Immature natural killer cell (primary cell): ENCODE measurements at regions not wholly inside any gene's neighbourhood (a gene's known extent, or its start where the extent isn't known, plus 50 kb on each side); places are given as distances from the start of the nearest gene placed in this dataset.
A peak's percentile ranks its signal among the peaks of the same experiment; 100 is the strongest.
"Not testable (repeated sequence)": the region's sequence is repeated elsewhere in the genome, so short reads cannot be mapped to it uniquely, and the experiment has no call there.

Source experiments
- DNase-seq, 3 donors: peaks; one replicate each; pipeline ENCODE4 v3.0.0; 2022; ENCODE audit warnings: mixed read lengths in 1 of 3
- H3K27ac Mint-ChIP-seq, 6 donors: one replicate each; pipeline ENCODE4 v1.8.0; 2020; ENCODE audit warnings: mixed read lengths in 6 of 6, mild to moderate bottlenecking in 5 of 6, inconsistent platforms in 4 of 6, moderate library complexity in 3 of 6
- H3K27me3 Mint-ChIP-seq, 3 donors: one replicate each; pipeline ENCODE4 v1.8.0; 2020 to 2021; ENCODE audit warnings: low read depth in 3 of 3, mild to moderate bottlenecking in 3 of 3, mixed read lengths in 3 of 3, moderate library complexity in 3 of 3, inconsistent platforms in 1 of 3
- H3K36me3 Mint-ChIP-seq, 3 donors: one replicate each; pipeline ENCODE4 v1.8.0; 2020; ENCODE audit warnings: mixed read lengths in 3 of 3, inconsistent platforms in 2 of 3, mild to moderate bottlenecking in 2 of 3
- H3K4me1 Mint-ChIP-seq, 2 donors: one replicate each; pipeline ENCODE4 v1.8.0; 2020; ENCODE audit warnings: inconsistent platforms in 2 of 2, mild to moderate bottlenecking in 2 of 2, mixed read lengths in 2 of 2, moderate library complexity in 1 of 2
- H3K4me3 Mint-ChIP-seq, 5 donors: one replicate each; pipeline ENCODE4 v1.8.0; 2020; ENCODE audit warnings: mild to moderate bottlenecking in 5 of 5, mixed read lengths in 5 of 5, inconsistent platforms in 3 of 5, moderate library complexity in 3 of 5
- H3K9me3 Mint-ChIP-seq, 6 donors: one replicate each; pipeline ENCODE4 v1.8.0; 2020; ENCODE audit warnings: mild to moderate bottlenecking in 6 of 6, mixed read lengths in 6 of 6, inconsistent platforms in 4 of 6, moderate library complexity in 3 of 6

DNA sequence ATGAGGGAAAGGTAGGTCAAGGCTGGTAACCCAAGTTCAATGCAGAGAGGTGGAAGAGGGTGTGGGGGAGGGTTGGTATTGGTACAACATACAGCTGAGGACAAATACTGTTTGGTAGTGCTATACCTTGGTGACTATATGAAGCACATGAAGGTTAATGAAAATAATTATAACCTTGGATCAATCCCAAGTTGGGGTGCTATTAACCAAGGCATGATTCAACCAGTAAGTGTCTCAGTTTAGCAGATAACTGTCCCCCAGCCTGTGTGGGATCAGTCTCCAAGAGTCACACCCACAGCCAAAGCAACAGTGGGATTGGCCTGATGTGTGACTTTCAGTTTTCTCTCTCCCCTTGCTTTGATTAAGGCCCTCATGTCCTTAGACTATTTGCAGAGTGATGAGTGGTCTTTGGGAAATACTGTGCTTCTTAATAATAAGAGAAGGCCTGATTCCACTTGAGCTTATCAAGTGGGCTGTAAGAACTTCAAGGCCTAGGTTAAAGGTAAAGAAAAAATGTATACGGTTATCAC is 80.8 kb downstream of the EOMES start:
- peaks cover 0 to 4% (median 0%) of the 10 kb centered on the region in 3 donors for H3K36me3 Mint-ChIP-seq
- H3K4me3 Mint-ChIP-seq = no peak overlapping the region
- peaks cover 0 to 4% (median 0%) of the 10 kb centered on the region in 3 donors for H3K27me3 Mint-ChIP-seq
- peaks cover 15 to 25% of the 10 kb centered on the region in 2 donors for H3K4me1 Mint-ChIP-seq
- DNase-seq = no peak
- no peaks in the 10 kb centered on the region for H3K9me3 Mint-ChIP-seq
- H3K27ac Mint-ChIP-seq = no peak overlapping the region

DNA sequence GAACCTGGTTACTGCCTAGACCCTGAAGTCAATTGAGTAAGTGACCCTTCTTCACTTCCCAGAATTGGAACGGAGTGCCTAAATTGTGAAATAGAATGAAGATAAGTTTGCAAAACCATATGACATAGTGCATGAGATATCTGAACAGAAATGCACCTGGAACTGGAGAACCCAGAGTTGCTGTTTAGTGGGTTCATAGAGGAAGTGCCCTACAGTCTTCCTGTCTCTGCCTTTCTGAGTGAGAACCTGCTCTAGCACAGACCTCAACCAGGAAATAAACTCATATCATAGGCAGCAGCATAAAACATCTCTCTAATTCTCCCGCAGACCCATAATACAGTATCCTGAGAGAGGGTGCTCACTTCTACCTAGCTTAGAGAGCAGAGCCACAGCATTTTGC is 82.9 kb downstream of the EOMES start:
- Mint-ChIP-seq H3K4me1 (peaks cover 15 to 25% of the 10 kb centered on the region in 2 donors), H3K27ac (peak overlapping the region; percentile 72 to 93 (median 87)), H3K4me3 (peak overlapping the region; percentile 0 to 67 (median 51)), H3K36me3 (peaks cover 0 to 6% (median 0%) of the 10 kb centered on the region in 3 donors), H3K9me3 (no peaks in the 10 kb centered on the region), H3K27me3 (peaks cover 3 to 5% (median 4%) of the 10 kb centered on the region in 3 donors)
- peak; percentile 15 to 40 (median 20) for DNase-seq

DNA sequence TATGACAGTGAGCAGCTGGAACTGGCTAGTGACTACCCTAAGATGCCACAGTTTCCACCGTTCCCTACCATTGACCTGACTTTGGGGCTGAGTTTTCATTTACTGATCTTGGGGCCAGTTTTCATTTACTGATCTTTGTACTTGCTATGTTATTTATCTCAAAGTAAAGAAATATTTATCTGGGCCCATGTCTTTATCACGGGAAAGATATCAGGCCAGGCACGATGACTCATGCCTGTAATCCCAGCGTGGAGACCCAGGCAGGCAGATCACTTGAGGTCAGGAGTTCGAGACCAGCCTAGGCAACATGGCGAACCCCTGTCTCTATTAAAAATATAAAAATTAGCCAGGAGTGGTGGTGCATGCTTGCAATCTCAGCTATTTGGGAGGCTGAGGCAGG is 83.5 kb downstream of the EOMES start:
- no peak for DNase-seq
- H3K4me1 Mint-ChIP-seq = peaks cover 18 to 29% of the 10 kb centered on the region in 2 donors
- no peaks in the 10 kb centered on the region for H3K9me3 Mint-ChIP-seq
- peaks cover 3 to 7% (median 4%) of the 10 kb centered on the region in 3 donors for H3K27me3 Mint-ChIP-seq
- H3K27ac Mint-ChIP-seq = peak overlapping the region in 3 of 6 donors; percentile 0 to 70 (median 69)
- no peak overlapping the region for H3K4me3 Mint-ChIP-seq
- peaks cover 0 to 6% (median 0%) of the 10 kb centered on the region in 3 donors for H3K36me3 Mint-ChIP-seq

DNA sequence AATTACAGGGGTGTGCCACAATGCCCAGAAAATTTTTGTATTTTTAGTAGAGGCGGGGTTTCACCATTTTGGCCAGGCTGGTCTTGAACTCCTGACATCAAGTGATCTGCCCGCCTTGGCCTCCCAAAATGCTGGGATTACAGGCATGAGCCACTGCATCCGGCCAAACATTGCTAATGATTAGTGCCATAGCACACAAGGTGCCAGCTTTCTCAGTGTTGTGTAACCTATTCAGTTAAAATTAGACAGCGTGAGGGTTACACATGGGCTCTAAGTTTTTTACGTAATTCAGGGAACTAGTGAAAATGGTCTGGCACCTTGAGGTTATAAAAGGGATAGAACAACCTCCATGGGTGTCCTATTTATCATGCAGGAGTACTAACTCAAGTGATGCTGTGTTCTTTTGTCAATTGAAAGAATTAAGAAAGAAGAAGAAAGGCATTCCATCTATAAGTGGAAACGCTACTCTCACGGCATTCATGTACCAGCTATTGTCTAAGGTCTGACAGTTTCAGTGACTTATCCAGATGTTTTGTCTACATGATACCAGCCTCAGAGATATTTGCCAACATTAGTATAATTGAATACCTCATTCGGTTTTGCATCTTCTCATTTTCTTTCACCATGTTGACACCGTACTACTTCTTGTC is 84.7 kb downstream of the EOMES start:
- H3K36me3 Mint-ChIP-seq = peaks cover 0 to 6% (median 4%) of the 10 kb centered on the region in 3 donors
- peaks cover 27 to 40% of the 10 kb centered on the region in 2 donors for H3K4me1 Mint-ChIP-seq
- peaks cover 3 to 13% (median 9%) of the 10 kb centered on the region in 3 donors for H3K27me3 Mint-ChIP-seq
- H3K27ac Mint-ChIP-seq = peak overlapping the region in 1 of 6 donors; percentile 16
- H3K4me3 Mint-ChIP-seq = no peak overlapping the region
- H3K9me3 Mint-ChIP-seq = peaks cover 0 to 2% (median 0%) of the 10 kb centered on the region in 6 donors
- no peak for DNase-seq

DNA sequence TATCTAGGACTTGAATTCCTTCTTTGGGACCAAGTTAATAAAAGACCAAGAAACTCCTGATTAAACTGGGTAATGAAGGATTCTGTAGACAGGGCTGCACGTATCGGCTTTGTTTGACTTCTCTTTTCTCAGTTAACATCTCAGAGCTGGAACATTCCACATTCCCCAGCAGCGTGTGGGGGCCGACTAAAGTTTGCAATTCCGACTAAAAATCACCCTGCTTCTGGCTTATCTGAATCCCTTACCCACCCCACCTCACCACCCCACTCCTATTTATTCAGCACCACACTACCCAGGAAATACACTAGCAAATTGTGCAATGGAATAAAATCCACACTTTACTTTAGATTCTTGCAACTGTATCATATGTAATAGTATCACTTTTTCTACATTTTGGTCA is 87.1 kb downstream of the EOMES start:
- H3K36me3 Mint-ChIP-seq, H3K4me3 Mint-ChIP-seq, H3K9me3 Mint-ChIP-seq, H3K27ac Mint-ChIP-seq, DNase-seq: not testable (repeated sequence)
- Mint-ChIP-seq H3K27me3 (peaks cover 3 to 15% (median 9%) of the 10 kb centered on the region in 3 donors), H3K4me1 (peaks cover 27 to 46% of the 10 kb centered on the region in 2 donors)

DNA sequence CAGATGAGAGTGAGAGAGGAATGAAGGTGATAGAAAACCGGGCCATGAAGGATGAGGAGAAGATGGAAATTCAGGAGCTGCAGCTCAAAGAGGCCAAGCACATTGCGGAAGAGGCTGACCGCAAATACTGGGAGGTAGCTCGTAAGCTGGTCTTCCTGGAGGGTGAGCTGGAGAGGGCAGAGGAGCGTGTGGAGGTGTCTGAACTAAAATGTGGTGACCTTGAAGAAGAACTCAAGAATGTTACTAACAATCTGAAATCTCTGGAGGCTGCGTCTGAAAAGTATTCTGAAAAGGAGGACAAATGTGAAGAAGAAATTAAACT is 88.9 kb downstream of the EOMES start:
- peaks cover 3 to 15% (median 9%) of the 10 kb centered on the region in 3 donors for H3K27me3 Mint-ChIP-seq
- peaks cover 21 to 32% of the 10 kb centered on the region in 2 donors for H3K4me1 Mint-ChIP-seq
- H3K27ac Mint-ChIP-seq = peak overlapping the region; percentile 87 to 97 (median 92)
- no peak for DNase-seq
- H3K9me3 Mint-ChIP-seq = peaks cover 0 to 2% (median 0%) of the 10 kb centered on the region in 6 donors
- peak overlapping the region; percentile 87 to 98 (median 91) for H3K4me3 Mint-ChIP-seq
- H3K36me3 Mint-ChIP-seq = peaks cover 0 to 6% (median 4%) of the 10 kb centered on the region in 3 donors

DNA sequence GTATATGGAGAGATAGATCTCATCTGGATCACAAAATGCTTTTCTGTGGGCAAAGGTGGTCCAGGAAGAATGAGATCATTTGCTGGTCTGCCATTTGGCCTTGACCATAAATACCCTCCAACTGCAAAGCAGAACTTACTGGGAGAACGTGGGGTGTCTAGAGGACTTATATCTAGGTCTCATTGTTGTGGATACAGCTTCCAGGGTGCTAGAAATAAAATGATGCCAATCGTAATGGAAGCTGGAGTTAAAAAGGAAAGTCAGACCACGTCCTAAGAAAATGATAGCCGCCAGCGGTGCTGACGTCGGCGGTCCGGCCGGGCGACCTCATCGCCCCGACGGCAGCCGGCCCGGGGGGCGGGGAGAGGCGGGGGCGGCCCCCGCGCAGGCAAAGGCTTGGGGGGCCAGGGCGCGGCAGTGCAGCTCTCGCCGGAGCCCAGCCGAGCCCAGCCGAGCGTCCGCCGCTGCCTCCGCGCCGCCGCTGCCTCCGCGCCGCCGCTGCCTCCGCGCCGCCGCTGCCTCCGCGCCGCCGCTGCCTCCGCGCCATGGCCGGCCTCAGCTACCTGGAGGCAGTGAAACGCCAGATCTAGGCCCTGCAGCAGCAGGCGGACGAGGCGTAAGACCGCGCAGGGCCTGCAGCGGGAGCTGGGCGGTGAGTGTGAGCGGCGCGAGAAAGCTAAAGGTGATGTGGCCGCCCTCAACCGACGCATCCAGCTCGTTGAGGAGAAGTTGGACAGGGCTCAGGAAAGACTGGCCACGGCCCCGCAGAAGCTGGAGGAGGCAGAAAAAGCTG is 89.5 kb downstream of the EOMES start:
- Mint-ChIP-seq H3K27ac (peak overlapping the region; percentile 87 to 97 (median 95)), H3K27me3 (peaks cover 3 to 15% (median 9%) of the 10 kb centered on the region in 3 donors), H3K4me1 (peaks cover 24 to 34% of the 10 kb centered on the region in 2 donors), H3K36me3 (peaks cover 0 to 6% (median 4%) of the 10 kb centered on the region in 3 donors), H3K9me3 (peaks cover 0 to 2% (median 0%) of the 10 kb centered on the region in 6 donors), H3K4me3 (peak overlapping the region; percentile 90 to 98 (median 91))
- peak; percentile 55 to 67 (median 63) for DNase-seq

DNA sequence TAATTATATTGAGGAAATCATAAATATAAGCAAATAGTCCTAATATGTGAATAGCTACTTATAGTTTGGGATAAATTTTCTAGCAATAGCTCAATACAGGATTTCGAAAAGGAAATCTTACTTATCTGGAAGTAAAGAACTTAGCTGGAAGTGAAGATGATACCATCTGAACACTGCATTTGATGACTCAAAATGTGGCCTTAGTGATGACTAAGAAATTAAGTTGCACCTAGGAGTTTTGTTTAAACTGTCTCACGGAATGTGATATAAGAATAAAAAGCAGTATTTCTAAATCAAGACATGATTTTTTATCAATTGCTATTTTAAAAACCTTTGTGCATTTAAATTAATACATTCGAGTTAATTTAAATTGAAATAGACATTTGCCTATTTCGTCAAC is 91.2 kb downstream of the EOMES start:
- H3K4me3 Mint-ChIP-seq = peak overlapping the region in 1 of 5 donors; percentile 50
- peaks cover 0 to 6% (median 4%) of the 10 kb centered on the region in 3 donors for H3K36me3 Mint-ChIP-seq
- H3K27ac Mint-ChIP-seq = peak overlapping the region in 2 of 6 donors; percentile 10 to 79
- peaks cover 3 to 15% (median 5%) of the 10 kb centered on the region in 3 donors for H3K27me3 Mint-ChIP-seq
- no peak for DNase-seq
- H3K4me1 Mint-ChIP-seq = peaks cover 37 to 48% of the 10 kb centered on the region in 2 donors
- H3K9me3 Mint-ChIP-seq = peaks cover 0 to 2% (median 0%) of the 10 kb centered on the region in 6 donors

DNA sequence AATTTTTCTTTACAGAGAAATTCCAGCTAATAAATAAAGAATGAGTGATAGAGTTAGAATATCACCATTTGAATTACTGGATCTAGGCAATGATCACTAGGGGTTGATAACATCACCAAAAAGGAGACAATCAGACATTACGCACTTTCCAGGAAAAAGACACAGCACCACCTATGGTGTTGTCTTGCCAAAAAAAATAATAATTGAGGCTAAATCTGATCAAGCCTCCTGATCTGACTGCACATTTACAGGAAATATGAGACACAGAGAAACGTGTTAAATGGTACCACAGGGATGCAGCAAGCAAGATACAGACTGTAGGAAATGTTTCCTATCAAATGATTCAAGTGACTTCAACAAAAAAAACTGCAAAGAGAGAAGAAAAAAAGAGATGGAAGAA is 92.8 kb downstream of the EOMES start:
- DNase-seq = no peak
- H3K27me3 Mint-ChIP-seq = peaks cover 0 to 10% (median 5%) of the 10 kb centered on the region in 3 donors
- H3K4me3 Mint-ChIP-seq = no peak overlapping the region
- peaks cover 0 to 2% (median 0%) of the 10 kb centered on the region in 6 donors for H3K9me3 Mint-ChIP-seq
- H3K4me1 Mint-ChIP-seq = peaks cover 51 to 63% of the 10 kb centered on the region in 2 donors
- H3K27ac Mint-ChIP-seq = no peak overlapping the region
- peaks cover 0 to 4% (median 0%) of the 10 kb centered on the region in 3 donors for H3K36me3 Mint-ChIP-seq

DNA sequence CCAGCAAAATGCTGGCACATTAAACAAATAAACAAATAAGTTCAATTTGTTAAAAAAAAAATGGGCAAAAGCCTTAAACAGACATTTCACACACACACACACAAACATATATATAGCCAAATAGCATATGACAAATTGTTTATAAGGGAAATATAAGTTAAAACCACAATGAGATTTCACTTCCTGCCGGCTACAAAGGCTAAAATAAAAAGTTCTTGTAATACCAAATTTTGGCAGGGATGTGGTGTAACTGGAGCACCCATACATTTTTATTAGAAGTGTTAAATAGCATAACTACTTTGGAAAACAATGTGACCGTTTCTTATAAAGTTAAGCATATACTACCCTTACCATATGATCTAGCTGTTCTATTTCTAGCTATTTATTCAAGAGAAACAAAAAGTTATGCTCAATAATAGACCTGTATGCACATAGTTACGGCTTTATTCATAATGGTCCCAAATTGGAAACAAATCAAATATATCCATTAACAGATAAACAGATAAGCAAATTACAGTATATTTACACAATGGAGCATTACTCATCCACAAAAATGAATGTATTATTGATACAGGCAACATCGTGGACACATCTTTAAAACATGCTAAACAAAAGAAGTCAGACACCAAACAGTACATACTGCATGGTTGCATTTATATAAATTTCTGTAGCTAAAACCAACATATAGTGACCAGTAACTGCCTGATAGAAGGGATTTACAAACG is 93.9 kb downstream of the EOMES start:
- peak overlapping the region in 5 of 6 donors; percentile 67 to 87 (median 77) for H3K27ac Mint-ChIP-seq
- peaks cover 0 to 2% (median 0%) of the 10 kb centered on the region in 6 donors for H3K9me3 Mint-ChIP-seq
- H3K36me3 Mint-ChIP-seq = peaks cover 0 to 4% (median 0%) of the 10 kb centered on the region in 3 donors
- peak overlapping the region in 4 of 5 donors; percentile 33 to 51 (median 45) for H3K4me3 Mint-ChIP-seq
- H3K27me3 Mint-ChIP-seq = peaks cover 0 to 7% (median 2%) of the 10 kb centered on the region in 3 donors
- H3K4me1 Mint-ChIP-seq = peaks cover 48 to 66% of the 10 kb centered on the region in 2 donors
- peak; percentile 6 to 14 (median 10) for DNase-seq

DNA sequence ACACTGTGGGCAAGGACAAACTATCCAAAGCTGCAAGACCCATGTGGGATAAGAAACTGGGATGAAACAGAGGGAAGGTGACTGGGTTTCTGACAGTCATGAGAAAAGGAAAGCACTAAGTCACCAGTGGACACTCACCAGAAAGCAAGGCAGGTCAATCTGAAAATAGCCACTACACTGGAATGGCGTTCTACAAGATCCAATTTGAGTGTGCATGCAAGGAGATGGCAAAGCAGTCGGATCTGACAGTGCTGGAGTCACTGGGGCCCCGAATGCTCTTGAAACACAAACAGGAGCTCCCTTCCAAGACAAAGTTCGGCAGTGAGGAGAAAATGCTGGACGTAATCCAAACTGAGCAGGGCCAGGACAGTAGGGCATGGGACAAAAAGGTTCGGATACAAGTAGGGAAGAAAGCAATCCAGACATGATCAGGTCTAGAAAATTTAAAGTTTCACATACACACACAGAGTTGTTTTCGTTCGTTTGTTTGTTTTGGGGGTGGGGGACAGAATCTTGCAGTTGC is 95.5 kb downstream of the EOMES start:
- no peaks in the 10 kb centered on the region for H3K27me3 Mint-ChIP-seq
- H3K27ac Mint-ChIP-seq = peak overlapping the region in 2 of 6 donors; percentile 7 to 46
- H3K9me3 Mint-ChIP-seq = no peaks in the 10 kb centered on the region
- H3K4me1 Mint-ChIP-seq = peaks cover 40 to 55% of the 10 kb centered on the region in 2 donors
- no peak for DNase-seq
- H3K4me3 Mint-ChIP-seq = no peak overlapping the region
- no peaks in the 10 kb centered on the region for H3K36me3 Mint-ChIP-seq

DNA sequence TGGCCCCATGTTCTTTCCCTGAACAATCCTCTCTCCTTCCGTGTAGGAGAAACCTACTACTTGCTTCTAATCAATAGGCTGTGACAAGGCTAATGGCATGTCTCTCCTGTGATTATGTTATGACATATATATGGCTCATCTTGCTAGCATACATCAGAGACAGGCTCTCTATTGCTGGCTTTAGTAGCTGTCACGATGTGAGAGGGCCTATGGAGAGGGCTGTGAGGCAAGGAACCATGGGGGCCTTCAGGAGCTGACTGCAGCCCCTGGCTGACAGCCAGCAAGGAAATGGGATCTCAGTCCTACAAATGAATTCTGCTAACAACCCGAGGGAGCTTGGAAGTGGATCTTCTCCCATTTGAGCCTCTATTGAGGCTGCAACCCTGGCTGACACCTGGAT is 96.3 kb downstream of the EOMES start:
- H3K9me3 Mint-ChIP-seq = no peaks in the 10 kb centered on the region
- H3K27ac Mint-ChIP-seq = peak overlapping the region in 1 of 6 donors; percentile 7
- no peaks in the 10 kb centered on the region for H3K36me3 Mint-ChIP-seq
- H3K4me1 Mint-ChIP-seq = peaks cover 40 to 50% of the 10 kb centered on the region in 2 donors
- no peak for DNase-seq
- peak overlapping the region in 1 of 5 donors; percentile 34 for H3K4me3 Mint-ChIP-seq
- no peaks in the 10 kb centered on the region for H3K27me3 Mint-ChIP-seq
